GM21619 (cell line): ENCODE measurements at regions not wholly inside any gene's neighbourhood (a gene's known extent, or its start where the extent isn't known, plus 50 kb on each side); places are given as distances from the start of the nearest gene placed in this dataset.

Experiments used
- ATAC-seq: cut with Tn5 transposase; IDR thresholded peaks from one replicate; pipeline ENCODE4 v1.9.1; 2021; ENCODE audit not compliant: unreplicated experiment

DNA sequence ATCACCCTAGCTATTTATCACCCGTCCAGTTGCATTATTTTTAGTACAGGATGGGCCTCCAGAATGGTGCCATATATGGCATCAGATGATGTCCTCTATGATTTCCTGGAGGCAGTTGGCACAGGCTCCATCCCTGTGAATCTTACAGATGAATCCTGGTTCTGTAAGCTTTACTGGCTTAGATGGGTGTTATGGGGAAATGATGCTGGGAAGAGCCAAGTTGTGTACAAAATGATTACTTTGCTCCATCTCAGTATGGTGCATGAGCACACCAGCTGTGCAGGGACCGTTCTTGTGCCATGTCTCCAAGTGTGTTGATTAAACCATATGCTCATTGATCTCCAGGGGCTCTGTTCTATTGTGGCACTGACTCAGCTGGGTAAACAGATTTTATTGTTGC is 755.7 kb downstream of the TLR4 start:
- ATAC-seq: no peak

DNA sequence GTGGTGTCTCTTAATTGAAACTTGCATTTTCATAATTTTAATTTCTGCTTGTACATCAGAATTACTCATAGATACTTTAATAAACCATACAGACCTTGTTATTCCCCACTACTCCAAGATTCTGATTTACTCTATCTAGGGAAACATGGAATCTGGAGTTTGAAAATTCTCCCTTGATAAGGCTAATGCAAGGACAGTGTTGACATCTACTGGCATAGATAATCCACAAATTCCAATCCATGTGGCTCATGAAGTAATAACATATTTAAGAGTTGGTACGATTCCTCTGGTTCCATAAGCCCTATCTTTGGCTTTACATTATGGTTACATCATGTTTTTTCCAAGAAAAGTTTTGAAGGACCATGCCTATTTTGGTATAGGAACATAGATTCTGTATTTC is 759.2 kb downstream of the TLR4 start:
- ATAC-seq: no peak

DNA sequence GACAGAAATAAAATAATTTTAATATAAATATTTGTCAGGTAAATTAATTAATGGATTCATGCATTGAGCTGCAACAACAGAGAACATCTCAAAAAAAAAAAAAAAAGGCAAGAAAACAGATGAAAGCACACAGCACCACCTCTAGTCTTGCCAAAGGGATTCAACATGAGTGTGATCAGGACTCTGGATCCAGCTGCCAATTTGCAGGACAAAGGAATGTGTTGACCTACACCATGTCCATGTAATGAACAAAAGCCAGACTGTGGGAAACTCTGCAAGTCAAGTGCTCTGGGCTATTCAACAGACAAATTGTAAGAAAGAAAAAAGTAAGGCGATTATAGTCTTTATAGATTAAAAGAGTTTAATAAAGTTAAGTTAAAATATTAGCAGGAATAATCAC is 769.3 kb downstream of the TLR4 start:
- ATAC-seq: no peak

- no peak for ATAC-seq
Measured at GRCh38 chr9:118478752-118479151, 774.5 kb downstream of the TLR4 start.

- no peak for ATAC-seq
Measured at GRCh38 chr9:118482306-118482705, 778.1 kb downstream of the TLR4 start.

- ATAC-seq: no peak
Measured at GRCh38 chr9:118483677-118484076, 779.5 kb downstream of the TLR4 start.

- ATAC-seq: no peak
Measured at GRCh38 chr9:118503236-118503635, 799.0 kb downstream of the TLR4 start.

DNA sequence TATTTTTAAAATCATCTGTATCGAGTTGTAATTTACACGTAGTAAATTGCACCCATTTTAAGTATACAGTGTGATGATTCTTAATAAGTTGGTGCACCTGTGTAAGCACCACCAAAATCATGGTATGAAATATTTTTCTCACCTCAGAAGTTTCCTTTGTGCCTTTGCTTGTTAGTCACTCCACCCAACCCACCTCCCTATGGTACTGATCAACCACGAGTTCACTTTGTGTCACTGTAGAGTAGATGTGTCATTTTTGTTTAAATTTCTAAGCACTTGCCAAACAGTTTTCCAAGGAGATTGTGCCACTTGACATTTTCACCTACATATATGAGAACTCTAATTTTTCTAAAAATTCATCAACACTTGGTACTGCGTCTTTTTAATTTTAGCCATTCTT is 806.5 kb downstream of the TLR4 start:
- ATAC-seq: no peak

DNA sequence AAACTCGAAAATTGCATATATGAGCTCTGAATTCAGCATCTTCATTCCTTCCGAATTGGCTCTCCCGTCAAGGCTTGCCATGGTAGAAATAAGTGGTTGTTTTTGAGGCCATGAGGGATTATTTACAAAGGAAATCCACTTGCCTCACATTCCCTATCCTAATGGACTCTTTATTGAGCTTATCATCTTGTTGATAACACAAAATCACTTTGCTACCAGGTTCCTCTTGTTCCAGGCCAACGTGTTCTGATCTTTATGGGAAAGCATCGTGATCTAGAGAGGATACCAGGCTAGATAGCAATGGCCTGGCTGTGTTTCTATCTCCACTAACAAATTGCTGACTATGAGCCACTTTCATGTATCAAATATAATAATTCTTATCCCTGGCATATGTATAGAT is 811.7 kb downstream of the TLR4 start:
- no peak for ATAC-seq

DNA sequence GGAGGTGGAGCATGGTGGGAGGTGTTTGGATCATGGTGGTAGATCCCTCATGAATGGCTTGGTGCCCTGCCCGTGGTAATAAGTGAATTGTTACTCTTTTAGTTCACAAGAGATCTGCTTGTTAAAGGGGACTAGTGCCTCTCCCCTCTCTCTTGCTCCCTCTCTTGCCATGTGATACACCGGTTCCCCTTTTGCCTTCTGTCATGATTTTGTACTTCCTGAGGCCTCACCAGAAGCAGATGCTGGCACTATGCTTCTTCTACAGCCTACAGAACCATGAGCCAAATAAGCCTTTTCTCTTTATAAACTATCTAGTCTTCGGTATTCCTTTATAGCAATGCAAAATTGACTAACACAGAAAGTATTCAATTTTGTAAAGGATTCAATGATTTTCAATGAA is 817.1 kb downstream of the TLR4 start:
- no peak for ATAC-seq

DNA sequence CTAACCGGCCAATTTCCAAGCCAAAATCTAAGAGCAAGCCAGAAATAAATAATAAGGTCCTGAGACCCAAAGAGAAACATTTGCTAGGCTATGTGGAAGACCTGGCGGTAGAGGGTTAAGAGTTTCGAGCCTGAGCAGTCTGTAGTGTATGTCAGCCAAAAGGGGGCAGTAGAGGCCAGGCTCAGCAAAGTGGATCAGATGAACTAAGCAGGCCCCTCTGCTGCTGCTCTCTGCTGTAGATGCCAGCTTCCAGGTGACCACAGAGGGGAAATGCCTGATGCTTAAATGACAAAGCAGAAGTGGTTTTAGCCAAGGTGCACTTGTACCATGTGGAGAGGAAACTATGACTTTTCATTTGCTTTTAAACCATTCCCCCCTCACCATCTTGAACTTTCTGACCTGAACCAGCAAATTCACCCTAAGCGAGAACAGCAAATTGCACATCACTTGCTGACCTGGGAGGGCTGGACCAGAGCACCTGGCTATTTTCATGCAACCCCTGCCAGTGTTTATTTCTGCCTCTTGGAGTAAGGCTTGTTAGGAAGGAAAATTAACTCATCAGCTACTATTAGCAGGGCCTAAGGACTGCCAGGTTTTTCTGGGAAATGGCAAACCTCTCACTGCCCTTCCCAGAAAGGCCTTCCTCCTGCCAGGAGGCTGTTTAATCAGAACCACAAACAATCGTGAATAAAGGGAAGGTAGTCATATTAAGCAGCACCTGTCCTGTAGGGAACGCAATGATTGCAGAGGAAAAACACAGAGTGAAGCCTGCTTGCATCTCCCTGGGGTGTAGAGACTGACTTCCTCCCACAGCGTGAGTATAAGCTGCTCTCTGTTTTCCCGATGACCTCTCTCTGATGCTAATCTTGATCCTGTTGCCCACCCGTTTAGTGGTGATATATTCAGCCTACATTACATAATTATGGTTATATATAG is 818.2 kb downstream of the TLR4 start:
- ATAC-seq: peak; percentile 93

DNA sequence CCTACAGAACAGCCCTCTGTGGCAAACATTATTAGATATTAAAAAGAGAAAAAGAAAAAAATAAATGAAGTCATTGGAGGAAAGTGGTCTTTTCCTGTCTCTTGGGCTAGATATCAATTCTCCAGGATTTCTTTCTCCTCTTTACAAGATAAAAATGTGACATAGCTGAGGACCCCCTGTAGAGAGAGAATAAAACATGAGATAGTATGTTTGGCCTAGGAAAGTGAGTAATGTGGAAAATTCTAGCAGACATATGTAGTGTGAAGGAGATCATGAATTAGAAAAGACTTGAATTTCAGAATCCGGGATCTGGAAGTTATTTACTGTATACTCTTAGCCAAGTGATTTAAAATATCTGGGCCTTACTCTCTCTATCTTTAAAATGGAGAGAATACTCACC is 823.1 kb downstream of the TLR4 start:
- ATAC-seq: no peak

- ATAC-seq: peak; percentile 52
Measured at GRCh38 chr9:118529210-118529609, 825.0 kb downstream of the TLR4 start.

DNA sequence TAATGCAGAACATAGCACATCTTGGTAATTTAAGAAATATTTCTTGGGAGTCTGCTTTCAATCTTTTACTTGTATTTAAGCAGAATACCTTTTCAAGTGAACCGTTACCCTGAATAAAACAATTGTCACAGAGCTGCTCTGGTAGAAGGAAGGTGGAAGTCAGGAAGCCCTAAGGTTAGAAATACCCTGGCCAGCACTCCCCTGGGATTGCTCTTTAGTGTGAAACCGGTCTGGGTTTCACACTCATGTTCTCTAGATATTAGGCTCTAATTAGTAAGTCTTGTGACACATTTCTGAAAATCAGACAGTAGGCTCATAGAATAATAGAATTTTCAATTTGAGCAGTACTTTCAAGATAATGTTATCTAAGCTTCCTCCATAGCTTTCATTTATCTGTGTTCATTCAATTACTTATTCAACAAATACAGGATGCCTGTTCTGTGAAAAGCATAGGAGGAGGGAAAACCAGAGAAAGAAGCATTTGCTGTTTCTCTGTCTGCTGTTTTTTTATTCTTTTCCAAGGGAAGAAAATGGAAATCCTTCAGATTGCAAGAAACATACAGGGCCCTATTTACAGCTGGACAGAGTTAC is 825.5 kb downstream of the TLR4 start:
- peak; percentile 95 for ATAC-seq

DNA sequence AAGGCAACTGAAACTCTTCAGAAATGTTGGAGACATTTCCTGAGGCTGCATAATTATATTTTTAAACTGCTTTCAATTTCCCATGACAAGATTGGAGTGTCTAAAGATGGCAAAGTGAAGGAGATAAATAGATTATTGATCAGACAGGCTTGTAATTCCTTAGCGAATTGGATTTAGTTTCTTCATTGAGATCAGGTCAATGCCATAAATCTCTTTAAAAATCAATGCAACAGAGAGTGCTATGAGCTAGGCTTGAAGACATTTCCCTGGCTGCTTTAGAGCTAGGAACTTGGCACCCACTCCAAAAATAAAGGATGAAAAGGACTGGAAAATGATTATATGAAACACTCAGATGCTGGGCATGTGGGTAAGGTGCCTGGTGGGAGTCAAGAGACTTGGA is 828.4 kb downstream of the TLR4 start:
- no peak for ATAC-seq

DNA sequence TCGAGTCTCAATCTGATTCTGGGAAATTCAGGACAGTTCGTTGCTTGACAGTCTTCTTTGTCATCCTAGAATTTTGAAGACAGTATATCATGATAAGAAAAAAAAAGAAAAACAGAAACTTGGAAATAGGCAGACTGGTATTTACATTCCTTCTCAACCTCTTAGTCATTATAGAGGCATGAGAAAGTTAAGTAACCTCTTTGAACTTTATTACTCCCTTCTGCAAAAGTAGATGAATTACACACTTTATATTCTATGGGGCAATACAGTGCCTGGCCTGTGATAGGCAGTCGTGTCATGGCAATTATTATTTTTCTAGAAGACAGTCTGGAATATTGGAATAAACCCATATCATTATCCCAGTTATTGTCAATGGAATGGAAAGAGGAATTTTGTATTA is 828.9 kb downstream of the TLR4 start:
- no peak for ATAC-seq

- ATAC-seq: no peak
Measured at GRCh38 chr9:118533850-118534249, 829.6 kb downstream of the TLR4 start.

- no peak for ATAC-seq
Measured at GRCh38 chr9:118536153-118536552, 832.0 kb downstream of the TLR4 start.

GRCh38 chr9:118538959-118539358 is 830.3 kb downstream of the BRINP1 start:
- no peak for ATAC-seq

DNA sequence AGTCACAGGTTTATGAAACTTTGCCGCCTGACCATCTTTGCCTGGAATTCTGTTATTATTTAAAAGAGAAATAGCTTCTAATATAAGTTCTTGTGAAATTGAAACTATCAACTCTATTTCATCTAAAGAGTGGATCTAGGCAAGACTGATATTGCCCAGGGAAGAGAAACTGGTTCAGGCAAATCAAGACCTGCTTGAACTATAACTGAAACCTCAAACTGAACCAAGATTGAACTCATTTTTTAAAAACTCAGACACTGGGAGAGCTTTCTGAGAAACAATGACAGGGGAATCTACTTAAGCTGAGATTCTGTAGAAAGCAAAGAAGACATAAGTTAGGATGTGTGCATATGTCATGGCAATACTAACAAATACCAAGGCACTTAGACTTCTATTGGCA is 815.8 kb downstream of the BRINP1 start:
- no peak for ATAC-seq

GRCh38 chr9:118554987-118555386 is 814.2 kb downstream of the BRINP1 start:
- no peak for ATAC-seq

GRCh38 chr9:118558026-118558425 is 811.2 kb downstream of the BRINP1 start:
- ATAC-seq: no peak

GRCh38 chr9:118558891-118559290 is 810.3 kb downstream of the BRINP1 start:
- no peak for ATAC-seq
